ENCODE measurements at regions not wholly inside any gene's neighbourhood (a gene's known extent, or its start where the extent isn't known, plus 50 kb on each side); places are given as distances from the start of the nearest gene placed in this dataset.

- Histone ChIP-seq H3K27me3 (peaks cover 0 to 11% (median 0%) of the 10 kb centered on the region in 9 donors), H3K4me1 (no peaks in the 10 kb centered on the region), H3K36me3 (no peaks in the 10 kb centered on the region), H3K9me3 (peaks cover 0 to 15% (median 2%) of the 10 kb centered on the region in 12 donors), H3K4me3 (no peak overlapping the region), H3K27ac (no peak overlapping the region)
- TF ChIP-seq POLR2A (IDR thresholded peaks at IDR 0.05) (no peak), CTCF (IDR thresholded peaks at IDR 0.05) (no peak)
- 81 to 83% (median 81%) methylated on average over 8 of the region's 8 CpGs for WGBS, 4 donors
- intact Hi-C loops (cut with DNase I), result no loop called here
- no peak for ATAC-seq
- DNase-seq, result no peak
These were observed 51.4 kb upstream of the EGFR start for GRCh38 chr7:54967377-54967776.

- Histone ChIP-seq H3K36me3 (no peaks in the 10 kb centered on the region), H3K27ac (no peak overlapping the region), H3K4me1 (no peaks in the 10 kb centered on the region), H3K4me3 (no peak overlapping the region), H3K9me3 (peaks cover 0 to 22% (median 7%) of the 10 kb centered on the region in 12 donors), H3K27me3 (peaks cover 0 to 11% (median 0%) of the 10 kb centered on the region in 9 donors)
- no peak for ATAC-seq
- 70 to 97% (median 81%) methylated on average over 4 to 6 of the region's 6 CpGs for WGBS, 4 donors
- TF ChIP-seq POLR2A (IDR thresholded peaks at IDR 0.05) (no peak), CTCF (IDR thresholded peaks at IDR 0.05) (no peak)
- DNase-seq, result no peak
- intact Hi-C loops (cut with DNase I), result no loop called here
These were observed 50.8 kb upstream of the EGFR start for GRCh38 chr7:54968018-54968417.
